Astrocyte of the spinal cord (primary cell): ENCODE measurements at regions not wholly inside any gene's neighbourhood (a gene's known extent, or its start where the extent isn't known, plus 50 kb on each side); places are given as distances from the start of the nearest gene placed in this dataset.

Experiments used
- DNase-seq: peaks from one replicate; pipeline ENCODE4 v3.0.0; 2011; ENCODE audit warnings: low read depth, low spot score
- H3K4me3 ChIP-seq: 2 replicates; pipeline ENCODE4 v1.5.1; 2011; ENCODE audit warnings: low read depth, mild to moderate bottlenecking, low read length, moderate library complexity
- CTCF ChIP-seq: IDR thresholded peaks from 2 replicates; pipeline ENCODE4 v1.5.1; 2012; ENCODE audit warnings: low read depth, mild to moderate bottlenecking, low read length, inconsistent platforms
- in situ Hi-C: cut with HindIII; loops from 2 replicates; pipeline ENCODE4 v1.10.0; 2017; ENCODE audit warnings: low sequenced_read_pairs

- TF ChIP-seq CTCF = no peak
- DNase-seq = no peak
- in situ Hi-C loops = no loop called here
- no peak overlapping the region for H3K4me3 ChIP-seq
These were observed 1382.3 kb downstream of the RAPGEF2 start for GRCh38 chr4:160485071-160485687.

- TF ChIP-seq CTCF = no peak
- H3K4me3 ChIP-seq = no peak overlapping the region
- in situ Hi-C loops = no loop called here
- no peak for DNase-seq
These were observed 1389.3 kb downstream of the RAPGEF2 start for GRCh38 chr4:160492181-160492580.

- in situ Hi-C loops = no loop called here
- DNase-seq = no peak
- no peak for TF ChIP-seq CTCF
- no peak overlapping the region for H3K4me3 ChIP-seq
These were observed 1390.3 kb downstream of the RAPGEF2 start for GRCh38 chr4:160493206-160493605.

GRCh38 chr4:160495356-160495755 lies 1392.5 kb downstream of the RAPGEF2 start:
- no peak for TF ChIP-seq CTCF
- in situ Hi-C loops = no loop called here
- DNase-seq = no peak
- H3K4me3 ChIP-seq = no peak overlapping the region

GRCh38 chr4:160498211-160498610 lies 1395.3 kb downstream of the RAPGEF2 start:
- in situ Hi-C loops = no loop called here
- no peak for DNase-seq
- no peak for TF ChIP-seq CTCF

GRCh38 chr4:160505724-160506123 lies 1402.8 kb downstream of the RAPGEF2 start:
- TF ChIP-seq CTCF = no peak
- in situ Hi-C loops = no loop called here

More at GRCh38 chr4:160498211-160498610, 1395.3 kb downstream of the RAPGEF2 start:
- no peak overlapping the region for H3K4me3 ChIP-seq

More at GRCh38 chr4:160505724-160506123, 1402.8 kb downstream of the RAPGEF2 start:
- no peak for DNase-seq
- H3K4me3 ChIP-seq = no peak overlapping the region
